ENCODE measurements at regions not wholly inside any gene's neighbourhood (a gene's known extent, or its start where the extent isn't known, plus 50 kb on each side); places are given as distances from the start of the nearest gene placed in this dataset.

DNA sequence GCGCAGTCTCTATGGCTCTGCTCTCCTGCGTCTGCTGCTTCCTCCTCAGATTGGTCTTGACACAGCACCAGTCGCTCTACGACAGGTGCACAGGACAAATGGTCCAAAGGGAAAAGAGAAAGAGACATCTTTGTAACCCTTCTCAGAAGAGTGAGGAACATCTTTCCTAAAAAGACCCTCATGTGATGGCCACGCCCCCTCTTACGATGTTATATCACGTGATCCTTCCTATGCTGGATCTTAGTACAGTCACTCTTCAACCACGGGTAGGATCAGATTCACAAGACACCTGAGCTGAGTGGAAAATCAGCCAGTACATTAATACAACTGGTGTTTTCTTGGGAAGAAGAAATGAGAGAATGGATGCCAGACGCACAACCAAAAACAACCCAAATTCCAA is 262.2 kb upstream of the CELF2 start:
- no peak for TF ChIP-seq POLR2A (IDR thresholded peaks at IDR 0.05)
- TF ChIP-seq, protein P1, sequence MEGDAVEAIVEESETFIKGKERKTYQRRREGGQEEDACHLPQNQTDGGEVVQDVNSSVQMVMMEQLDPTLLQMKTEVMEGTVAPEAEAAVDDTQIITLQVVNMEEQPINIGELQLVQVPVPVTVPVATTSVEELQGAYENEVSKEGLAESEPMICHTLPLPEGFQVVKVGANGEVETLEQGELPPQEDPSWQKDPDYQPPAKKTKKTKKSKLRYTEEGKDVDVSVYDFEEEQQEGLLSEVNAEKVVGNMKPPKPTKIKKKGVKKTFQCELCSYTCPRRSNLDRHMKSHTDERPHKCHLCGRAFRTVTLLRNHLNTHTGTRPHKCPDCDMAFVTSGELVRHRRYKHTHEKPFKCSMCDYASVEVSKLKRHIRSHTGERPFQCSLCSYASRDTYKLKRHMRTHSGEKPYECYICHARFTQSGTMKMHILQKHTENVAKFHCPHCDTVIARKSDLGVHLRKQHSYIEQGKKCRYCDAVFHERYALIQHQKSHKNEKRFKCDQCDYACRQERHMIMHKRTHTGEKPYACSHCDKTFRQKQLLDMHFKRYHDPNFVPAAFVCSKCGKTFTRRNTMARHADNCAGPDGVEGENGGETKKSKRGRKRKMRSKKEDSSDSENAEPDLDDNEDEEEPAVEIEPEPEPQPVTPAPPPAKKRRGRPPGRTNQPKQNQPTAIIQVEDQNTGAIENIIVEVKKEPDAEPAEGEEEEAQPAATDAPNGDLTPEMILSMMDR (IDR thresholded peaks at IDR 0.05) = no peak
